Esophagus muscularis mucosa (tissue), 4 donors: ENCODE measurements at regions not wholly inside any gene's neighbourhood (a gene's known extent, or its start where the extent isn't known, plus 50 kb on each side); places are given as distances from the start of the nearest gene placed in this dataset.

Source experiments
- EP300 ChIP-seq: sonication (generic); formaldehyde crosslinking; IDR thresholded peaks from one replicate; pipeline ENCODE4 v1.6.1; 2017; ENCODE audit warnings: antibody characterized with exemption
- POLR2A ChIP-seq: fragments of 450-650 bp; IDR thresholded peaks from one replicate; pipeline ENCODE4 v1.6.1; 2017; ENCODE audit warnings: antibody characterized with exemption, moderate library complexity, mild to moderate bottlenecking, low read depth
- POLR2AphosphoS5 ChIP-seq, 2 donors: sonication (generic); formaldehyde crosslinking; IDR thresholded peaks; one replicate each; pipeline ENCODE4 v1.6.1; 2017; ENCODE audit warnings: antibody characterized with exemption in 2 of 2
- TF ChIP-seq, protein P1 (sequence below), 3 experiments: fragments of 200-600 bp in 2 of 3; fragments of 450-650 bp in 1 of 3; sonication (generic) in 2 of 3; IDR thresholded peaks; one replicate each; pipeline ENCODE4 v1.5.1; 2017 to 2019; ENCODE audit warnings: antibody characterized with exemption in 3 of 3, mild to moderate bottlenecking in 2 of 3, moderate library complexity in 1 of 3

DNA sequence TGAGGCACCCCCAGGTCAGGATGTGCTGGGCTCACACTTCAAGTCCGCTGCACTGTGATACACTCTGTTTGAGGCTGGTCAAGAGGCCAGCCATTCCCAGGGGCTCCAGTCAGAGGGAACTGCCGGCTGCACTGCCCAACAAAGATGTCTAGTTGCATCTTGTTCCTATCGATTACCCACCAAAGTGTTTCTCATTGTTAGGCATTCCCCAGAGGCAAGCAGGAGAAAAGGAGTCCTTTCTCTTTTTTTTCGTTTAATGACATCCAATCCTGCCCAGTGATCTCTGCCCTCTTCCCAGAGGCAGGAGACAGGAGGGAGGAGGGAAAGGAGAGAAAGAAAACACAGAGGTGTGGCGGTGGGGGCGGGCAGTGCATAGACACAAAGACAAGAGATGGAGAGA lies 150.4 kb downstream of the OMA1 start:
- TF ChIP-seq, protein P1, sequence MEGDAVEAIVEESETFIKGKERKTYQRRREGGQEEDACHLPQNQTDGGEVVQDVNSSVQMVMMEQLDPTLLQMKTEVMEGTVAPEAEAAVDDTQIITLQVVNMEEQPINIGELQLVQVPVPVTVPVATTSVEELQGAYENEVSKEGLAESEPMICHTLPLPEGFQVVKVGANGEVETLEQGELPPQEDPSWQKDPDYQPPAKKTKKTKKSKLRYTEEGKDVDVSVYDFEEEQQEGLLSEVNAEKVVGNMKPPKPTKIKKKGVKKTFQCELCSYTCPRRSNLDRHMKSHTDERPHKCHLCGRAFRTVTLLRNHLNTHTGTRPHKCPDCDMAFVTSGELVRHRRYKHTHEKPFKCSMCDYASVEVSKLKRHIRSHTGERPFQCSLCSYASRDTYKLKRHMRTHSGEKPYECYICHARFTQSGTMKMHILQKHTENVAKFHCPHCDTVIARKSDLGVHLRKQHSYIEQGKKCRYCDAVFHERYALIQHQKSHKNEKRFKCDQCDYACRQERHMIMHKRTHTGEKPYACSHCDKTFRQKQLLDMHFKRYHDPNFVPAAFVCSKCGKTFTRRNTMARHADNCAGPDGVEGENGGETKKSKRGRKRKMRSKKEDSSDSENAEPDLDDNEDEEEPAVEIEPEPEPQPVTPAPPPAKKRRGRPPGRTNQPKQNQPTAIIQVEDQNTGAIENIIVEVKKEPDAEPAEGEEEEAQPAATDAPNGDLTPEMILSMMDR (IDR thresholded peaks at IDR 0.05): no peak
- TF ChIP-seq POLR2A: no peak
- TF ChIP-seq POLR2AphosphoS5 (IDR thresholded peaks at IDR 0.05): no peak
- TF ChIP-seq EP300: no peak
